HG02981 (cell line): ENCODE measurements at regions not wholly inside any gene's neighbourhood (a gene's known extent, or its start where the extent isn't known, plus 50 kb on each side); places are given as distances from the start of the nearest gene placed in this dataset.

Experiments used
- ATAC-seq: cut with Tn5 transposase; IDR thresholded peaks from one replicate; pipeline ENCODE4 v1.9.1; 2021; ENCODE audit warnings: mild to moderate bottlenecking, moderate library complexity; ENCODE audit not compliant: unreplicated experiment

- no peak for ATAC-seq
These were observed 561.9 kb upstream of the DCC start for GRCh38 chr18:51778115-51778514.

- no peak for ATAC-seq
These were observed 550.1 kb upstream of the DCC start for GRCh38 chr18:51789871-51790270.

GRCh38 chr18:51801514-51801913 lies 538.5 kb upstream of the DCC start:
- no peak for ATAC-seq

GRCh38 chr18:51802569-51803428 lies 537.2 kb upstream of the DCC start:
- no peak for ATAC-seq

- ATAC-seq, result no peak
These were observed 532.7 kb upstream of the DCC start for GRCh38 chr18:51807336-51807735.

GRCh38 chr18:51811883-51812282 lies 528.1 kb upstream of the DCC start:
- no peak for ATAC-seq

GRCh38 chr18:51813740-51814139 lies 526.3 kb upstream of the DCC start:
- no peak for ATAC-seq

- no peak for ATAC-seq
These were observed 518.4 kb upstream of the DCC start for GRCh38 chr18:51821610-51822009.

- no peak for ATAC-seq
These were observed 515.3 kb upstream of the DCC start for GRCh38 chr18:51824746-51825145.

- ATAC-seq, result no peak
These were observed 506.1 kb upstream of the DCC start for GRCh38 chr18:51833850-51834249.

GRCh38 chr18:51848702-51849101 lies 491.3 kb upstream of the DCC start:
- no peak for ATAC-seq

GRCh38 chr18:51852681-51853080 lies 487.3 kb upstream of the DCC start:
- no peak for ATAC-seq

GRCh38 chr18:51857989-51858388 lies 482.0 kb upstream of the DCC start:
- no peak for ATAC-seq

- no peak for ATAC-seq
These were observed 479.0 kb upstream of the DCC start for GRCh38 chr18:51861046-51861445.

- no peak for ATAC-seq
These were observed 477.8 kb upstream of the DCC start for GRCh38 chr18:51862051-51862715.

GRCh38 chr18:51864219-51864965 lies 475.6 kb upstream of the DCC start:
- no peak for ATAC-seq

- no peak for ATAC-seq
These were observed 474.5 kb upstream of the DCC start for GRCh38 chr18:51865538-51865937.

- no peak for ATAC-seq
These were observed 472.2 kb upstream of the DCC start for GRCh38 chr18:51867767-51868166.

GRCh38 chr18:51878724-51879123 lies 461.3 kb upstream of the DCC start:
- ATAC-seq, result no peak

- no peak for ATAC-seq
These were observed 460.7 kb upstream of the DCC start for GRCh38 chr18:51879329-51879728.

- ATAC-seq, result no peak
These were observed 458.6 kb upstream of the DCC start for GRCh38 chr18:51881394-51881793.

GRCh38 chr18:51884039-51884438 lies 456.0 kb upstream of the DCC start:
- no peak for ATAC-seq
